OCI-LY3 (cell line): ENCODE measurements at regions not wholly inside any gene's neighbourhood (a gene's known extent, or its start where the extent isn't known, plus 50 kb on each side); places are given as distances from the start of the nearest gene placed in this dataset.
A peak's percentile ranks its signal among the peaks of the same experiment; 100 is the strongest.

Source experiments
- H2AFZ ChIP-seq: fragments of 200-600, 300-600 bp; shearing (Covaris generic); 2 replicates; pipeline ENCODE4 v1.6.0; 2014; ENCODE audit warnings: antibody characterized with exemption, low read depth, low read length
- H3K27ac ChIP-seq: fragments of 200-600, 300-600 bp; sonication (generic); 2 replicates; pipeline ENCODE4 v1.5.1; 2014; ENCODE audit warnings: mild to moderate bottlenecking, low read length, moderate library complexity, mixed read lengths
- H3K27me3 ChIP-seq: fragments of 200-600, 300-600 bp; sonication (generic); 2 replicates; pipeline ENCODE4 v1.6.1; 2014; ENCODE audit warnings: low read depth, low read length, mixed read lengths
- H3K36me3 ChIP-seq: fragments of 200-600, 300-600 bp; sonication (generic); replicated peaks from 2 replicates; pipeline ENCODE3; 2014; ENCODE audit warnings: low read depth, low read length, mixed read lengths
- H3K4me1 ChIP-seq: fragments of 300-600, 200-600 bp; sonication (generic); 2 replicates; pipeline ENCODE4 v1.6.1; 2014; ENCODE audit warnings: low read length, mixed read lengths
- H3K4me2 ChIP-seq: fragments of 200-600, 300-600 bp; sonication (generic); 2 replicates; pipeline ENCODE4 v1.6.1; 2014; ENCODE audit warnings: low read length, mixed read lengths
- H3K4me3 ChIP-seq: fragments of 300-600, 200-600 bp; sonication (generic); 2 replicates; pipeline ENCODE4 v1.5.1; 2014; ENCODE audit warnings: antibody characterized with exemption, mild to moderate bottlenecking, low read length, moderate library complexity
- H3K79me2 ChIP-seq: fragments of 300-600, 200-600 bp; shearing (Covaris generic); 2 replicates; pipeline ENCODE4 v1.6.1; 2014; ENCODE audit warnings: mild to moderate bottlenecking, low read length, mixed read lengths
- H3K9ac ChIP-seq: fragments of 300-600, 200-600 bp; shearing (Covaris generic); 2 replicates; pipeline ENCODE4 v1.6.0; 2014; ENCODE audit warnings: mild to moderate bottlenecking, low read length, moderate library complexity
- H3K9me3 ChIP-seq: fragments of 200-600, 300-600 bp; shearing (Covaris generic); 2 replicates; pipeline ENCODE4 v1.6.1; 2014; ENCODE audit warnings: low read length, mixed read lengths; ENCODE audit not compliant: insufficient read depth
- H4K20me1 ChIP-seq: fragments of 200-600, 300-600 bp; sonication (generic); 2 replicates; pipeline ENCODE4 v1.6.1; 2016; ENCODE audit warnings: low read length, mixed read lengths; ENCODE audit not compliant: insufficient read depth
- CTCF ChIP-seq: fragments of 200-600, 300-600 bp; sonication (generic); IDR thresholded peaks from 2 replicates; pipeline ENCODE4 v1.5.1; 2014; ENCODE audit warnings: antibody characterized with exemption, low read length, low read depth
- EZH2phosphoT487 ChIP-seq: fragments of 200-600 bp; shearing (Covaris generic); IDR thresholded peaks from 2 replicates; pipeline ENCODE4 v1.6.1; 2018; ENCODE audit warnings: antibody characterized with exemption, mixed run types, low read depth

- H3K9me3 ChIP-seq = no peaks in the 10 kb centered on the region; the same call in 1 of the 2 replicates
- H3K4me1 ChIP-seq = no peaks in the 10 kb centered on the region
- H2AFZ ChIP-seq = no peak overlapping the region
- H3K36me3 ChIP-seq = no peaks in the 10 kb centered on the region
- H3K79me2 ChIP-seq = no peaks in the 10 kb centered on the region
- H3K27me3 ChIP-seq = no peaks in the 10 kb centered on the region
- no peak overlapping the region for H3K27ac ChIP-seq
- no peaks in the 10 kb centered on the region for H4K20me1 ChIP-seq
- TF ChIP-seq EZH2phosphoT487 (no peak), CTCF (no peak)
- H3K4me2 ChIP-seq = no peak overlapping the region
- no peak overlapping the region for H3K9ac ChIP-seq
- H3K4me3 ChIP-seq = no peak overlapping the region
Observed at GRCh38 chr21:28196981-28197380, 795.7 kb downstream of the LTN1 start.

- no peaks in the 10 kb centered on the region; the same call in 1 of the 2 replicates for H3K9me3 ChIP-seq
- no peaks in the 10 kb centered on the region for H3K79me2 ChIP-seq
- no peak overlapping the region for H2AFZ ChIP-seq
- no peaks in the 10 kb centered on the region for H4K20me1 ChIP-seq
- no peak overlapping the region for H3K4me2 ChIP-seq
- TF ChIP-seq CTCF = peak; percentile 3; the same call in 1 of the 2 replicates
- TF ChIP-seq EZH2phosphoT487 = no peak
- H3K4me3 ChIP-seq = no peak overlapping the region
- H3K27ac ChIP-seq = no peak overlapping the region
- no peaks in the 10 kb centered on the region for H3K36me3 ChIP-seq
- no peaks in the 10 kb centered on the region for H3K4me1 ChIP-seq
- no peaks in the 10 kb centered on the region for H3K27me3 ChIP-seq
- H3K9ac ChIP-seq = no peak overlapping the region
Observed at GRCh38 chr21:28193189-28193588, 799.5 kb downstream of the LTN1 start.

GRCh38 chr21:28186604-28187003 is 806.1 kb downstream of the LTN1 start:
- no peaks in the 10 kb centered on the region for H3K9me3 ChIP-seq
- H3K4me2 ChIP-seq = no peak overlapping the region
- no peaks in the 10 kb centered on the region for H3K79me2 ChIP-seq
- H3K9ac ChIP-seq = no peak overlapping the region
- H3K4me3 ChIP-seq = no peak overlapping the region
- H4K20me1 ChIP-seq = no peaks in the 10 kb centered on the region
- TF ChIP-seq EZH2phosphoT487 (no peak), CTCF (no peak)
- H3K4me1 ChIP-seq = no peaks in the 10 kb centered on the region
- no peaks in the 10 kb centered on the region for H3K36me3 ChIP-seq
- H2AFZ ChIP-seq = no peak overlapping the region
- no peak overlapping the region for H3K27ac ChIP-seq
- H3K27me3 ChIP-seq = no peaks in the 10 kb centered on the region

- no peaks in the 10 kb centered on the region for H3K36me3 ChIP-seq
- H3K4me3 ChIP-seq = no peak overlapping the region
- no peaks in the 10 kb centered on the region for H3K9me3 ChIP-seq
- H3K4me2 ChIP-seq = no peak overlapping the region
- H3K27me3 ChIP-seq = no peaks in the 10 kb centered on the region
- H3K4me1 ChIP-seq = no peaks in the 10 kb centered on the region
- no peak for TF ChIP-seq CTCF
- H2AFZ ChIP-seq = no peak overlapping the region
- H3K9ac ChIP-seq = no peak overlapping the region
- no peak overlapping the region for H3K27ac ChIP-seq
- no peaks in the 10 kb centered on the region for H3K79me2 ChIP-seq
- H4K20me1 ChIP-seq = no peaks in the 10 kb centered on the region
Observed at GRCh38 chr21:28181730-28182129, 810.9 kb downstream of the LTN1 start.
